OCI-LY1 (cell line): ENCODE measurements at regions not wholly inside any gene's neighbourhood (a gene's known extent, or its start where the extent isn't known, plus 50 kb on each side); places are given as distances from the start of the nearest gene placed in this dataset.

ENCODE experiments used
- EZH2 ChIP-seq: fragments of 200-600 bp; sonication (generic), shearing (Covaris generic); IDR thresholded peaks from 2 replicates; pipeline ENCODE4 v1.8.0; 2017; ENCODE audit warnings: borderline replicate concordance, mixed run types, mild to moderate bottlenecking, antibody characterized with exemption, low read length, moderate library complexity, mixed read lengths
- TF ChIP-seq, protein P1 (sequence below): fragments of 200-600 bp; sonication (generic), shearing (Covaris generic); IDR thresholded peaks from 2 replicates; pipeline ENCODE4 v1.5.1; 2017; ENCODE audit warnings: mild to moderate bottlenecking, antibody characterized with exemption, low read length, moderate library complexity, mixed read lengths

DNA sequence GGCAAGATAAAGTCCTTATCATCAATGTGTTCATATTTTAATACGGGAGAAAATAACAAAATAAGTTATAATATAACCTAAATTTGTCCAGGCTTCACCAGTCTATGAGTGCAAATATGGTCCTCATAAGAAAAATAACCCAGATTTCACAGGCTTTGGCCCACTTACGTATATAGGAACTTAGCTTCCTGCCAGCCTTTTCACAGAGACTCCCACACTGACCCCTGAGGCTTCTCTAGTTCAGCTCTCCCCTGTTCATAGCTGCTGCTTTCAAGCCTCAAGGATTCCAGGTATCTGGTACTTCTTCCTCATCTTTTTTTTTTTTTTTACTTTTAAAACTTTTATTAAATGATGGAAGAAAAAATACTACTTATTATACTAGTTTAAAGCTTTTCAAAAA lies 74.9 kb upstream of the PELI1 start:
- no peak for TF ChIP-seq EZH2
- TF ChIP-seq, protein P1, sequence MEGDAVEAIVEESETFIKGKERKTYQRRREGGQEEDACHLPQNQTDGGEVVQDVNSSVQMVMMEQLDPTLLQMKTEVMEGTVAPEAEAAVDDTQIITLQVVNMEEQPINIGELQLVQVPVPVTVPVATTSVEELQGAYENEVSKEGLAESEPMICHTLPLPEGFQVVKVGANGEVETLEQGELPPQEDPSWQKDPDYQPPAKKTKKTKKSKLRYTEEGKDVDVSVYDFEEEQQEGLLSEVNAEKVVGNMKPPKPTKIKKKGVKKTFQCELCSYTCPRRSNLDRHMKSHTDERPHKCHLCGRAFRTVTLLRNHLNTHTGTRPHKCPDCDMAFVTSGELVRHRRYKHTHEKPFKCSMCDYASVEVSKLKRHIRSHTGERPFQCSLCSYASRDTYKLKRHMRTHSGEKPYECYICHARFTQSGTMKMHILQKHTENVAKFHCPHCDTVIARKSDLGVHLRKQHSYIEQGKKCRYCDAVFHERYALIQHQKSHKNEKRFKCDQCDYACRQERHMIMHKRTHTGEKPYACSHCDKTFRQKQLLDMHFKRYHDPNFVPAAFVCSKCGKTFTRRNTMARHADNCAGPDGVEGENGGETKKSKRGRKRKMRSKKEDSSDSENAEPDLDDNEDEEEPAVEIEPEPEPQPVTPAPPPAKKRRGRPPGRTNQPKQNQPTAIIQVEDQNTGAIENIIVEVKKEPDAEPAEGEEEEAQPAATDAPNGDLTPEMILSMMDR = no peak
